ACC112 (cell line): ENCODE measurements at regions not wholly inside any gene's neighbourhood (a gene's known extent, or its start where the extent isn't known, plus 50 kb on each side); places are given as distances from the start of the nearest gene placed in this dataset.

Source experiments
- H2AFZ ChIP-seq: fragments of 200-600 bp; sonication (generic); one replicate; pipeline ENCODE4 v1.6.0; 2017; ENCODE audit warnings: antibody characterized with exemption, low read length; ENCODE audit not compliant: unreplicated experiment
- H3K27ac ChIP-seq: fragments of 200-600 bp; sonication (generic); 2 replicates; pipeline ENCODE4 v1.5.1; 2014; ENCODE audit warnings: low read depth, mild to moderate bottlenecking, antibody characterized with exemption, low read length, moderate library complexity
- H3K27me3 ChIP-seq: fragments of 200-600 bp; sonication (generic); 2 replicates; pipeline ENCODE4 v1.6.1; 2014; ENCODE audit warnings: mild to moderate bottlenecking, antibody characterized with exemption, low read length, moderate library complexity, mixed read lengths; ENCODE audit not compliant: insufficient read depth
- H3K36me3 ChIP-seq: fragments of 200-600 bp; sonication (generic); 2 replicates; pipeline ENCODE4 v1.6.1; 2016; ENCODE audit warnings: mild to moderate bottlenecking, antibody characterized with exemption, low read length, moderate library complexity, mixed read lengths; ENCODE audit not compliant: insufficient read depth
- H3K4me1 ChIP-seq: fragments of 200-600 bp; sonication (generic); one replicate; pipeline ENCODE4 v1.6.1; 2016; ENCODE audit warnings: low read length, mixed read lengths; ENCODE audit not compliant: insufficient read depth, unreplicated experiment, control insufficient read depth
- H3K4me3 ChIP-seq: fragments of 200-600 bp; sonication (generic); 2 replicates; pipeline ENCODE4 v1.5.1; 2014; ENCODE audit warnings: mild to moderate bottlenecking, low read depth, low read length
- H3K79me2 ChIP-seq: fragments of 200-600 bp; sonication (generic); one replicate; pipeline ENCODE4 v1.6.0; 2016; ENCODE audit warnings: low read length; ENCODE audit not compliant: control insufficient read depth, unreplicated experiment, insufficient read depth

DNA sequence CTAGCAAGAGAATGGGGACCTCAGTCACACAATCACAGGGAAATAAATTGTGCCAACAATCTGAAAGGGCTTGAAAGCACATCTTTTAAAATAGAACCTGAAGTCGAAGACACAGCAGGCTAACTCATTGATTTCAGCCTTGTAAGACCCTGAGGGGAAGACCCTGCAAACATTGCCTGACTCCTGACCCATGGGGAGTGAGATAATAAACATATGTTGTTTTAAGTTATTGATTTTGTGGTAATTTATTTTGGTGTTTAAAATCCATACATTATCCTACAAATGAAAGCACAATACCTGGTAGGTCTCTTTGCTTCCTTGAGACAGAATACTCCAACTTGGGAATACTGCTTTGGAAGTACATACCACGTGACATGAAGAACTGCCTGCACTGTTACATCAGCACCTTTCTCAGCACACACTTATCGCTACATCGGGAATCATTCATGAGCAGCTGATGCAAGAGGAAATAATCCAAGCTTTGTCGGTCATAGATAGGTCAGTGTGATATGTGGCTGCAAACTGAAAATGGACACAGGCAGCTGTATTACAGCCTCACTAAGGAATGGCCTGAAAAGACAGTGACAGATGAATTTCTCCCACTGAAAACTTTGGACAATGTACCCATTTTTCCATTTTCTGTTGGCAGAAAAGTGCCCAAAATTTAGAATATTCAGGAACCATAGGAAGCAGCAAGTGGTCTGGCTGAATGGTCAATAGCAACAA is 494.5 kb upstream of the MAP2 start:
- Histone ChIP-seq H2AFZ (no peak overlapping the region), H3K36me3 (no peaks in the 10 kb centered on the region), H3K27me3 (no peaks in the 10 kb centered on the region), H3K4me1 (no peaks in the 10 kb centered on the region), H3K27ac (no peak overlapping the region), H3K4me3 (no peak overlapping the region), H3K79me2 (no peaks in the 10 kb centered on the region)

DNA sequence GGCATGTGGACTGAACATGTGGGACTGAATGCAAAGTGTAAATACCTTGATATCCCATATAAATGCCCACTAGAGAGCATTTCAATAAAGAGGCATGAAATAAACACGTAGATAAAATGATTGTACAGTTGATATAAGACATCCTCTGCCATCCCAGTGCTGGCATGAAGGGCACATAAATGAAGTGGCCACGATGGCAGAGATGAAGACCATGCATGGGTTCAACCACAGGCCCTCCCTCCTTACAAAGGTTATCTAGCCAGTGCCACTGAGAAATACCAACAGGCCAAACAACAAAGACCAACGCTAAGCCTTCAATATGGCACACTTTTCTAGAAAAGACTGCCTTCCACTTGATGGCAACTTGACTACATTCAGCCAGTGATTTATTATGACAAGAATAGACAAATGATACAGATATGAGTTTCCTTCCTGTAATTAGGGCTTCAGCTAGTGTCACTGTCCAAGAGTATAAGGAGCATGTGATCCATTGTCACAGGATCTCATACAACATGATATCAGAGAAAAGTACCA is 493.9 kb upstream of the MAP2 start:
- H3K27ac ChIP-seq: no peak overlapping the region
- no peaks in the 10 kb centered on the region for H3K27me3 ChIP-seq
- no peaks in the 10 kb centered on the region for H3K79me2 ChIP-seq
- no peaks in the 10 kb centered on the region for H3K4me1 ChIP-seq
- H3K36me3 ChIP-seq: no peaks in the 10 kb centered on the region
- no peak overlapping the region for H3K4me3 ChIP-seq
- no peak overlapping the region for H2AFZ ChIP-seq

DNA sequence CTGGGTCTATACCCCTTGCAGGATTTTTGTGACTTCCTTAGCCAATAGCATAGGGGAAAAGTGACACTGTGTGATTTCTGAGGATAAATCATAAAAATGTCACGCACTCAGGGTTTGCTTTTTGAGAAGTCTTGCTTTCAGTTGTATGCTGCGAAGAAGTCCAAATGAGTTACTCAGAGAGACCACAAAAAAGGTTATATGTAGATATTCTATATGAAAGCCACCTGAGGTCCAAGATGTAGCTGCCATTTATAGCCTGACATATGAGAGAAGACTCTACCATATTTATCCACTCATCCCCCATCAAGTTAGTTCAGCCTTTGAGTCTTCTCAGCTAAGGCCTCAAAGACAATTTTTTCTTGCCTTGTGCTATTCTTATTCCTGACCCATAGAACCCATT is 488.3 kb upstream of the MAP2 start:
- no peak overlapping the region for H2AFZ ChIP-seq
- no peaks in the 10 kb centered on the region for H3K36me3 ChIP-seq
- no peak overlapping the region for H3K27ac ChIP-seq
- no peaks in the 10 kb centered on the region for H3K27me3 ChIP-seq
- H3K4me1 ChIP-seq: no peaks in the 10 kb centered on the region
- no peaks in the 10 kb centered on the region for H3K79me2 ChIP-seq
- H3K4me3 ChIP-seq: no peak overlapping the region

DNA sequence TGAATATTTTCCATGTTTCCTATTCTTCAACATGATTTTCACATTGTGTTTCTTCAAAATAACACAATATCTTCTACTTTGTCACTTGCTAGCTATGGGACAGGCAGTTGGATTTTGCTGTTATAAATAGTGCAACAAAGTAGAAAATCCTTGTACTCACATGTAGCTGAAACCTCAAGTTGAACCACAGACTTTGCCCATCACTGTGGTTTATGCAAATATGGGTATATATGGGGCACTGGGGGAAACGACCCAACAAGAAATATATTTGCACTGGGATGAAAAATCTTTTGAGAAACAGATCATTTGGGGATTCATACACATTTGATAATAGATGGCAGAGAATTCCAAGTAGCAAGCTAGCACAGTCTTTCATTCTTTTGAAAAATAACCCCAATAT is 486.3 kb upstream of the MAP2 start:
- Histone ChIP-seq H3K4me3 (no peak overlapping the region), H3K27ac (no peak overlapping the region), H3K4me1 (no peaks in the 10 kb centered on the region), H2AFZ (no peak overlapping the region), H3K27me3 (no peaks in the 10 kb centered on the region), H3K36me3 (no peaks in the 10 kb centered on the region), H3K79me2 (no peaks in the 10 kb centered on the region)

DNA sequence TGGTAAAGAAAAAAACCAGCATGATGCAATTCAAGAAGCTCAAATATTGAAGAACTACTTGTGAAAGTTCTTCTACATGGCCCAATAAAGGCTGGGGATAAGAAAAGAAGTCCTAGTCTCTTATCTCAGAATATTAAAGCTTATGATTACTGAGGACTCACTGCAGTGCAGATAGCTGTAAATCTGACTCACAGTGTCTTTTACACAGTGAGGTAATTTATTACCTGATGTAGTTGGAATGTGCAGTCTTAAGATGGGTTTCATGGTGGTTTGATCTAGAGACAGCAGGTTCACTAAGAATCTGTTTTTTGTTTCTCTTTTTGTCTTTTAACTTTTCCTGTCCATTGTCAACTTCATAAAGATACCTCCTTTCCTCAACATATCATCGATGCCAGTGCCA is 484.0 kb upstream of the MAP2 start:
- no peak overlapping the region for H3K27ac ChIP-seq
- no peaks in the 10 kb centered on the region for H3K4me1 ChIP-seq
- H3K79me2 ChIP-seq: no peaks in the 10 kb centered on the region
- H3K4me3 ChIP-seq: no peak overlapping the region
- H3K36me3 ChIP-seq: no peaks in the 10 kb centered on the region
- H2AFZ ChIP-seq: no peak overlapping the region
- no peaks in the 10 kb centered on the region for H3K27me3 ChIP-seq

DNA sequence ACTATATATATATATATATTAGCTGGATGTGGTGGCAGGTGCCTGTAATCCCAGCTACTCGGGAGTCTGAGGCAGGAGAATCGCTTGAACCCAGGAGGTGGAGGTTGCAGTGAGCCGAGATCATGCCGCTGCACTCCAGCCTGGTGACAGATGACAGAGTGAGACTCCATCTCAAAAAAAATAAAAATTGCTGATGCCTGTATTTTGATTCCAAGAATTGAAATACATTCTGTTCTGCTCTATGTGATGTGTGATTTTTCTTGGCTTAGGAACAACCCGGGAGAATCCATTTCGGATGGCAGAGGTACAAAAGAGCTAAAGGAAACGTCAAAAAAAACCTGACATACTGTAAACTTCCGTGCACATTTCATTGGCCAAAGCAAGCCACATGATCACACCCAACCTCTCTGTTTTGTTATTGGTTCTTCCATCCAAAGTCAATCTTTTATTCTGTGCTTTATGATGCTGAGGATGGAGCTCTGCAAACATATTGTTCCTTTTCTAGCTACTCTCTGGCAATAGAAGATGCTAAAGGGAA is 478.1 kb upstream of the MAP2 start:
- Histone ChIP-seq H3K4me3 (no peak overlapping the region), H3K79me2 (no peaks in the 10 kb centered on the region), H3K36me3 (no peaks in the 10 kb centered on the region), H3K4me1 (no peaks in the 10 kb centered on the region), H3K27ac (no peak overlapping the region), H2AFZ (no peak overlapping the region), H3K27me3 (no peaks in the 10 kb centered on the region)

DNA sequence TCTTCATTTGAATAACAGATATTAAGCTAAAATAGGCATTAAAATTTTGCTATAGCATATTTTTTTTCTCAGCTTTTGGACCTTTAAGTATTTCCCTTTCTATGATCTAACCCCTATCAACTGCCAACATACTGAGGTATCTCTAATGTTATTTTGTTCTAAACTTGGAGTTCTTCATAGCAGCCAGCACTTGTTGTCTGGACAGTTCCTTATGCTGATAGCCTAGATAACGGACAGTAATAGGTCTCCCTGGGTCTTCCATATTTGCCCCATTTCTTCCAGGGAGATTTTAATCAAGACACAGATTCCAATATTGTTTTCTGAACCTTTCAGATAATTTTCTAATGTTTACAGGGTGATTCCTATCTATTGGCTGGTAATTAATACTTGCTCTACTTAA is 475.8 kb upstream of the MAP2 start:
- Histone ChIP-seq H3K79me2 (no peaks in the 10 kb centered on the region), H2AFZ (no peak overlapping the region), H3K27me3 (no peaks in the 10 kb centered on the region), H3K27ac (no peak overlapping the region), H3K36me3 (no peaks in the 10 kb centered on the region), H3K4me1 (no peaks in the 10 kb centered on the region), H3K4me3 (no peak overlapping the region)

DNA sequence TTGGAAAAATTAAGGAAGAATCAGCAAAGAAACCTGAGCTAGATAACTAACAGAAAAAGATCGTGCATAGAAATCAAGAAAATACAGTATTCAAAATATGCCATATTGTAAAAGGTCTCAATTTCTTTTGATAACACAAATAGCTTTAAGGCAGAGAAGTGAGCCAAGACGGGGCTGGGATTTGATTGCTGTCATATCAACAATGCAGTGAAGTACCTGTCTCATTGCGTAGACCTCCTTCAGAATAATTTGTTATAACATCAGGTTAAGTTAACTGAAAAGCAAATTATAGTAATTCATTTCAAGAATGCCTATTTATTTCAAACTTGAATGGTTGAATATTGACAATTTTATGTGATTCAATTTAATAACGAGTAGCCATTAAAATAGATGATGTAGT is 453.8 kb upstream of the MAP2 start:
- Histone ChIP-seq H3K36me3 (no peaks in the 10 kb centered on the region), H2AFZ (no peak overlapping the region), H3K27ac (no peak overlapping the region), H3K4me3 (no peak overlapping the region), H3K4me1 (no peaks in the 10 kb centered on the region), H3K79me2 (no peaks in the 10 kb centered on the region), H3K27me3 (no peaks in the 10 kb centered on the region)

DNA sequence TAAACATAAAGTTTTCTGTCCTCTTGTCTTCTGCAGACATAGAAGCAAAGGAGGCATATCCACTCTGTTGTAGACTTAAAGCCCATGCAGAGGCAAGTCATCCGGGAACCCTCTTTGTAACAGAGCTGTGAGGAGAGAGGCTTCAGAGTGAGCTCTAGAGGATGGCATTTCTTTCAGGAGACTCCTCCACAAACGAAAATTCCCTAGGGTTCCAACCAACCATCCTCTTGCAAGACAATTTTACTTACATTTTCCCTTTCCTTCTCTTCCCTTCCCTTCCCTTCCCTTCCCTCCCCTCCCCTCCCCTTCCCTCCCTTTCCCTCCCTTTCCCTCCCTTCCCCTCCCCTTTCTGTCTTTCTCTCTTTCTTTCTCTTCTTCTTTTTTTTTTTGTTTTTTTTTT is 446.3 kb upstream of the MAP2 start:
- H3K79me2 ChIP-seq: no peaks in the 10 kb centered on the region
- H2AFZ ChIP-seq: no peak overlapping the region
- no peaks in the 10 kb centered on the region for H3K4me1 ChIP-seq
- no peak overlapping the region for H3K4me3 ChIP-seq
- H3K27ac ChIP-seq: no peak overlapping the region
- no peaks in the 10 kb centered on the region for H3K36me3 ChIP-seq
- no peaks in the 10 kb centered on the region for H3K27me3 ChIP-seq

DNA sequence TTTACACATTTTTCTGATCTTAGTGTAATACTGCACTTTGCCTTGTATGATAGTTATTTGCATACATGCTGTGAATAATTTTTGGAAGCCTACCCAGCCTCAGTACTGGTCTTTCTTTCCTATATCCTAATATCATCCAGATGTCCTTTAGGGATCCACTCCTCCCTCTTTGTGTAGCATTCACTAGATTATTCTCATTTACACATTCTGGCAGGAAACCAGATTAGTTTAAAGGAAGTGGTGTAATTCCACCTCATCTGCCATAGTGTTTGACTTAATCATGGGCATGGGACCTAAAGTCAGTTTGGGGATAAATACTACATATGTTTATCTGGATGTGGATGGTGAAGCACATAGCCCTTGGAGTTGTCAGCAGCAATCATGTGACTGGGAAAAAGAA is 444.9 kb upstream of the MAP2 start:
- Histone ChIP-seq H3K4me3 (no peak overlapping the region), H3K79me2 (no peaks in the 10 kb centered on the region), H3K36me3 (no peaks in the 10 kb centered on the region), H3K27ac (no peak overlapping the region), H3K4me1 (no peaks in the 10 kb centered on the region), H2AFZ (no peak overlapping the region), H3K27me3 (no peaks in the 10 kb centered on the region)

DNA sequence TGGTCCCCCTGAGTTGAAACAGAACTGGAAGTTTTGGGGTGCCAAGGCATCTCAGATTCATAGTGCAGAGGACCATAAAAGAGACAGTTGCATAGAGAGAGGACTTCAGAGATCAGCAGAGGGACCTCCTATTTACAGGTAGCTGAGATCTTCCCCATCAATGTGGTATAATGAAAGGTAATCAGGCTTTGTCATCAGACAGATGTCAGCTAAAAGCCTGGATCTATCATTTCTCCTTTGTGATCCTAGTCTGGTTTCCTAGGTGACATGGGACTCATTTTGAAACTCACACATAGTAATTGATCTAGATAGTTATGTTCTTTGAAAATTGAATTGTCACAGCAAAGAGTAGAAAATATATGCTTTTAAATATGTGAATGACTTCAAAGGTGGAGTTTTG is 443.5 kb upstream of the MAP2 start:
- Histone ChIP-seq H2AFZ (no peak overlapping the region), H3K36me3 (no peaks in the 10 kb centered on the region), H3K27me3 (no peaks in the 10 kb centered on the region), H3K4me3 (no peak overlapping the region), H3K27ac (no peak overlapping the region), H3K79me2 (no peaks in the 10 kb centered on the region), H3K4me1 (no peaks in the 10 kb centered on the region)
